HG02885 (cell line): ENCODE measurements at regions not wholly inside any gene's neighbourhood (a gene's known extent, or its start where the extent isn't known, plus 50 kb on each side); places are given as distances from the start of the nearest gene placed in this dataset.
"Not testable (repeated sequence)": the region's sequence is repeated elsewhere in the genome, so short reads cannot be mapped to it uniquely, and the experiment has no call there.

Experiments
- ATAC-seq: cut with Tn5 transposase; IDR thresholded peaks from one replicate; pipeline ENCODE4 v1.9.1; 2021; ENCODE audit warnings: mild to moderate bottlenecking; ENCODE audit not compliant: unreplicated experiment, poor library complexity

GRCh38 chr1:244155661-244156060 is 104.6 kb downstream of the ZBTB18 start:
- ATAC-seq: no peak

- not testable (repeated sequence) for ATAC-seq
Measured at GRCh38 chr1:244156617-244157016, 105.5 kb downstream of the ZBTB18 start.

- no peak for ATAC-seq
Measured at GRCh38 chr1:244157731-244158438, 106.8 kb downstream of the ZBTB18 start.

- ATAC-seq: no peak
Measured at GRCh38 chr1:244159646-244160045, 108.6 kb downstream of the ZBTB18 start.

DNA sequence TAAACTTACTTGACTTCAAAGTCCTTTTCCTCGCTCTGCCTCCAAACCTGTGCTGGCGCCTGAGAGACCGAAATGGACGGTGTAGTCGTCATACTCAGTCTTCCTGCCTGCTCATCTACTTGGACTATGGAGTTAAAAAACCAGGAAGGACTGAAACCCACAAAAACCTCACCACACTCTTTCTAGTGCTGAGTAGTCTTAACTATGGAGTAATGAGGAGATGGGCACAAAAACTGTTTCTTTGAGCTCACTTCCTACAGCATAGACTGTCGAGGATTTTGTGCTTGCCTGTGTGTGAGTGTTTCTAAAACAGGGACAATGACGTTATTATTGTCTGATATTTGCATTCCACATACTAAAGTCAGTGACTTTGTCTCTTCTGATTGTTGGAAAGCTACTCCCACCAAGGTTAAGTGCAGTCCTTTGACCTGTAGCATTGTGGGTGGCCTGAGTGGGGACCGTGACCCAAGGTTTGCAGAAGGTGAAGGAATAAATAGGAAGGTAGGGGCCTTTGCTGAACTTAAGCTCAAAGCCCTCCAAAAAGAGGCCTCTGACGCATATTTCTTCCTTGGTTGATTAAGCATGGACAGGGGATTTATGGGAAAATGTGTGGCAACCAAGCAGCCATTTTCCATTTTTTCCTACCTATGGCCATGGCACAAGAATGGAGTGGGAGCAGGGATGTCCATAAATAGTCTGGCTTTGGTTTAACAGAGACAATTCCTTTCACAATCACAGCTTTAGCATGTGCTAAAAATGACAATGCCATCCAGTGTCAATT is 109.6 kb downstream of the ZBTB18 start:
- ATAC-seq: no peak

GRCh38 chr1:244161236-244161510 is 110.1 kb downstream of the ZBTB18 start:
- no peak for ATAC-seq

- ATAC-seq: no peak
Measured at GRCh38 chr1:244162786-244163530, 111.9 kb downstream of the ZBTB18 start.

DNA sequence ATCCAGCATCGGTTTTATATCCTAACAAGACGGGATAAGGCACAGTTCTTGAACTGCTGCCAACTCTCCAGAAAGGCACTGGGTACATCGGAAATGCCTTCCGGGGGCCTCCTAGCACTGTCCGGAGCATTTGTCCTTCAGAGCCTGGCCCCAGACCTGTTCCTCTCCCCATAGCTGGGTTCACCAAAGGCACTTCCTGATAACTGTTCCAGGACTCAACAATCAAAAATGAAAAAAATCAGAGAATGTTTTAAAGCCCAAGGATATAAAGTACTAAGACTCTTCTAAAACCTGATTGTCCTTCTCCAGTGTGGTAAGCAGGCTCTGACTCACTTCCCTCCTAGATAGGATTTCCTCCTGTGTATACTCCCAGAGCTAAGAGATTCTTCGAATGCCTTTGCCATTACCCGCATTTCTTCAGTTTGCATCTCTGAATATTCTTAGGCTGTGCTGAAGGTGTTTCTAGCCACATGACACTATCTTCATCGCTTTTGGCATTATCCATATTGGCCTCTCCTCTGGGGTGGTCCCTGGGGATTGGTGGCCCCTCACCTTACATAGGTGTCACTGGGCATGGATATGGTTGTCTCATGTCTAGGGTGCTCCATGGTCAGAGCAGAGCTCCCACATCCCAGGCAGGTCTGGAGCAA is 112.9 kb downstream of the ZBTB18 start:
- ATAC-seq: no peak

DNA sequence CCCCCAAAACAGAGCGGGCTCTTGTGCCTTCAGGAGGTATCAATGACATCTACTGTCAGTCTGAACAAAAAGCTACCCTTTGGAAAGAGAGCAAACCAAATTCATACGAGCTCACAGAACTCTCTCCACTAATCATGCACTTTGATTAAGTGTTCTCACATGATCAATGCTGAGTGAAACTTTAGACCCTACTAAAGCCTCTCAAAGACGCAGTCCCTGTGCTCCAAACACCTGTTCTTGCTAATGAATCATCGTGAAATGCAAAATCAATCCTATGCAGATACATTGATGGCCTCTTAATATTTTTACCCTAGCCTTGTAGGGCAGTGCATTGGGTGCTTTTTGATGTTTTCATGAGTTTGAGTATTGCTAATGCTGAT is 113.4 kb downstream of the ZBTB18 start:
- ATAC-seq: no peak

DNA sequence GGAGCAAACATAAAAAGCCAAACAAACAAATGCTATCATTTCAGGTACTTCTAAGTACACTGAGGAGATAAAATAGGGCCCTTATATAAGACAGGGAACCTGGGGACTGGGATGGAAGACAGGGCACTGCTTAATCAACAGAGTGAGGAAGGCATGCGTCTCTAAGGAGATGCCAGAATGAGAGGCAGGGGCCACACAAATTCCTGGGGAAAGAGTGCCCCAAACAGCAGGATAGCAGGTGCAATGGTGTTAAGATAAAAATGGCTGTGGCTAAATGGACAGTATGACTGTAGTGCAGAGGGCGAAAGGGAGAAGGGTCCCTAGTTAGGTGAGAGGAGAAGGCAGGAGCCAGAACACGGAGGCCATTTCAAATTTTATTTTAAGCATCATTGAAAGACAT is 113.9 kb downstream of the ZBTB18 start:
- ATAC-seq: no peak

GRCh38 chr1:244165701-244166100 is 114.6 kb downstream of the ZBTB18 start:
- no peak for ATAC-seq

- ATAC-seq: no peak
Measured at GRCh38 chr1:244171241-244171985, 120.3 kb downstream of the ZBTB18 start.

- ATAC-seq: no peak
Measured at GRCh38 chr1:244173240-244173639, 122.2 kb downstream of the ZBTB18 start.

GRCh38 chr1:244173769-244174168 is 122.7 kb downstream of the ZBTB18 start:
- ATAC-seq: no peak

DNA sequence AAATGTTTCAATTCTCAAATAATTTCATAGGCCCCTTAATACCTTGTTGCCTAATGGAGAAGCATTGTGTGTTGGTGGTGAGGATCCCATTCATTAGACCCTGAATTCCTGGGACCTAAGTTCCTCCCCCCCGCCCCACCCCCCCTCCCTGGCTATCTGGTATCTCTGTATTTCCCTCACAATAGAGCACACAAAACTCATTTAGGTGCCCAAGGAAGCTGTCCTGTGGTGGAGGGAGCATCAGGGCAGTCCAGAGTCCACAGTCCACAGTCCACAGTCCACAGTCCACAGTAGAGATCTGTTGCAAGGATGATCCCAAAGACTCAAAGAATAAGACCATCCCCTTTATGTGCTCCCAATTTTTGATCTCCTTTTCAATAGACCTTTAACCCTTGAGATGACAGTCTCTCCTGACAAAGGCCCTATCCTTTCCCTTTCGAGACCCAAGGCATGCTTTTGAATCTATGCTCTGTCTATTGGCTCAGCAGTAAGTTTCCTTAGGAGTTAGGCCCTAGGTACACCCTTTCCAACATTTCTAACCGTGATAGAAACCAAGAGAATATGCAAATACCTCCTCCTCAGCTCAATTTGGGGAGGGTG is 123.9 kb downstream of the ZBTB18 start:
- no peak for ATAC-seq

DNA sequence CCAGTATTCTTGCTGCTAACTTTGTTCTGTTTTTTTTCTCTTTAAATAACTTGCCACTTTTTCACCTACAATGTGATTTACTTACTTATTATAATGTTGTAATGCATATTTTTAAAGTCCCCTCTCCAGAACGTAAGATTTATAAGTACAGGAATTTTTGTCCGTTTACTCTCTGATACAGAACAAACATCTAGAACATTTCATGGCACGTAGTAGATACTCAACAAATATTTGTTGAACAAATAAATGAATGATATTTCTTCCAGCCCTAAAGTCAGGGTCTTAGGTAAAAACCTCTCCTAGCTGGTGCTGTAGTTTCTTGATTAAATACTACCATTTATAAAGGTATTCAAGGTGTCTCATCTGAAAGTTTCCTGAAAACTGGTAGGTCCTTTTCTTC is 125.1 kb downstream of the ZBTB18 start:
- no peak for ATAC-seq

DNA sequence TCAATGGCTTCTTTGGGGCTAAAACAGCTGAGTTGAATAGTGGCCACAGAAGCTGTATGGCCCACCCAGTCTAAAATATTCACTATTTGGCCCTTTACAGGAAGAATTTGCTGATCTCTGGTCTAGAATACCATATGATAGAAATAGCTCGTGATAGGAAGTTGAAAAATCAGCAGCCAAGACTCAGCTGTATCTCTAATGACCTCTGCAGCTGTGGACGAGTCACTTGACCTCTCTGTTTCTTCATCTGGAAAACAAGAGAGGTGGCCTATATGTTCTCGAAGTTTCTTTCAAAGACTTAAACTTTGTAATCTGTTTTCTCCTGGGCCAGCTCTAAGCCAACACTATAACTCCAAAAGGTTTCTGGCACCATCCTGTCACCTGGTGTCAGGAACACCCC is 129.2 kb downstream of the ZBTB18 start:
- no peak for ATAC-seq

DNA sequence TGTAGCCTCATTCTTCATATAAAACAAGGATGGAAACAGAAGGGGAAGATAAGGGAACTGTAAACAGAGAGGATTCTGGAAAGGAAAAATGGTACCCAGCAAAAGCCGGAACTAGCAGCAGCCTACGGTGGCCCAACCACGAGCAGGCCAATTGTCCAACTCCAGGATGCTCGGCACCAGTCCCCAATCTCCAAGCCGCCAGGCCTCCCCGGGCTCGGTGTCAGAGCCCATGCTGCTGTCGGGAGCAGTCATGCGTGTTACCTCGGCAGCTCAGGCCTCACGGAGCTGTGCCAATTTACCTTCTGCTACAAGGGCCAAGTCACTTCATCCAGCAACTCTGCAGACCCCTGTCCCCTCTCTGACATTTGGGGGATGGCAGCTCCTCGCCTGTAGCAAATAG is 130.8 kb downstream of the ZBTB18 start:
- ATAC-seq: no peak

GRCh38 chr1:244183037-244183436 is 132.0 kb downstream of the ZBTB18 start:
- no peak for ATAC-seq

DNA sequence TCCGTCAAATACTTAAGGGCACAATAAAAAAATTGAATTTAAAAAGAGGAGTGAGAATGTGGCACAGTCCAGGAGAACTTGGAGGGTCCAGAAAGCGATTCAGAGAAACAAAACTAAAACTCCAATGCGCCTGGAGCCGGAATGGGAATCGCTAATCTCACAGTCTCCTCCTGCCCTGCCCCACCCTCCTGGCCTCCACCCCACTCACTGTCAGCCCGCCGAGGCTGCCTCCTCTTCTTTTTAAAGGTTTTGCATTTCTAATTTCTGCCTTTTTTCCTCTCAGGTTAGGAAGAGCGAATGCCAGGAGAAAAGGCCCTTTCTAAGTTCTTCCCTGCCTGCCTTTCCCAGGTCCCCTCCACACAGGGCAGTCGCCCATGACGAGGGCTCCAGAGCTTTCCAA is 135.3 kb downstream of the ZBTB18 start:
- ATAC-seq: no peak
